HK-2 (cell line): ENCODE measurements at regions not wholly inside any gene's neighbourhood (a gene's known extent, or its start where the extent isn't known, plus 50 kb on each side); places are given as distances from the start of the nearest gene placed in this dataset.
A peak's percentile ranks its signal among the peaks of the same experiment; 100 is the strongest.

Source experiments
- DNase-seq: peaks from one replicate; pipeline ENCODE4 v3.0.0-alpha.2; 2018; ENCODE audit not compliant: unreplicated experiment

- DNase-seq = no peak
Measured at GRCh38 chr2:136404925-136405324, 287.0 kb upstream of the CXCR4 start.

- no peak for DNase-seq
Measured at GRCh38 chr2:136404176-136404575, 286.2 kb upstream of the CXCR4 start.

GRCh38 chr2:136402281-136402680, 284.3 kb upstream of the CXCR4 start:
- DNase-seq = no peak

- no peak for DNase-seq
Measured at GRCh38 chr2:136399667-136400289, 281.8 kb upstream of the CXCR4 start.

GRCh38 chr2:136395582-136395981, 277.6 kb upstream of the CXCR4 start:
- DNase-seq = no peak

GRCh38 chr2:136394136-136395060, 276.4 kb upstream of the CXCR4 start:
- DNase-seq = no peak

GRCh38 chr2:136393514-136393913, 275.6 kb upstream of the CXCR4 start:
- no peak for DNase-seq

- no peak for DNase-seq
Measured at GRCh38 chr2:136392897-136393505, 275.1 kb upstream of the CXCR4 start.

GRCh38 chr2:136389809-136390208, 271.9 kb upstream of the CXCR4 start:
- DNase-seq = no peak

- no peak for DNase-seq
Measured at GRCh38 chr2:136386046-136386445, 268.1 kb upstream of the CXCR4 start.

- peak; percentile 4 for DNase-seq
Measured at GRCh38 chr2:136384531-136385303, 266.8 kb upstream of the CXCR4 start.

GRCh38 chr2:136383167-136383566, 265.2 kb upstream of the CXCR4 start:
- no peak for DNase-seq

- no peak for DNase-seq
Measured at GRCh38 chr2:136381722-136382633, 264.0 kb upstream of the CXCR4 start.

GRCh38 chr2:136381245-136381644, 263.3 kb upstream of the CXCR4 start:
- no peak for DNase-seq

- DNase-seq = peak; percentile 11
Measured at GRCh38 chr2:136378712-136379595, 261.0 kb upstream of the CXCR4 start.

- no peak for DNase-seq
Measured at GRCh38 chr2:136377423-136378382, 259.8 kb upstream of the CXCR4 start.

- DNase-seq = no peak
Measured at GRCh38 chr2:136376798-136377211, 258.9 kb upstream of the CXCR4 start.

- DNase-seq = no peak
Measured at GRCh38 chr2:136376211-136376610, 258.3 kb upstream of the CXCR4 start.
